HG03135 (cell line): ENCODE measurements at regions not wholly inside any gene's neighbourhood (a gene's known extent, or its start where the extent isn't known, plus 50 kb on each side); places are given as distances from the start of the nearest gene placed in this dataset.

Experiments used
- ATAC-seq: cut with Tn5 transposase; IDR thresholded peaks from one replicate; pipeline ENCODE4 v1.9.1; 2021; ENCODE audit warnings: mild to moderate bottlenecking, moderate library complexity; ENCODE audit not compliant: unreplicated experiment

DNA sequence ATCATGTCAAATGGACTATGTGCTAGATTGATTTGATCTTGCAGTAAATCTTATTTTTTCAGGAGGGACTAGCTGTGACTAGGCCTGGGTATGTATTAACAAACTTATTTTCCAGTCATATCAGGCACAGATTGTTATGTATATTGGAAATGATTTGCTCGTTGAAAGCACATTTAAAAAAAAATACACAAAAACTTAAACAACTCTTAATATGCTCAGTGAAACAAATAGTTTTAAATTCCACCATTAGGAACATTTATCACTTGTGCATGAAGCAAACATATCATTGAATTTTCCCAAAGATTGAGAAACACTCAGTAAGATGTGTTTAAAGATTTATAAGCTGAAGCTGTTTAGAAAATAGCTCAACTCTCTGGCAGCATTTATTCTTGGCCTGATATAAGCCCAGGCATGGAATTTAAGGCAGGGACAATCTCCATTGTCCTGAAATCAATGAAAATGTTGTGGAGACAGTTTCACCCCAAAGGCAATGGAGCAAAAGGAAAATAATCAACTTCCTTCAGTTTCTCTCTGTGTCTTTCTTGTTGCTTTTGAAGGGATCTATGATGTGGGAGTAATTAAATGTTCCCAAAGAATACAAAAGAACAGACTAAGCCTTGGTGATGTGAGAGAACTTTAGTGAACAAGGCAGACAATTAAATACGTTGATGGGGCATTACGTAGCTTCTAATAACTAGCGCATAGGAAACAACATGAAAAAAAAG lies 250.3 kb downstream of the GPR37 start:
- ATAC-seq = no peak

DNA sequence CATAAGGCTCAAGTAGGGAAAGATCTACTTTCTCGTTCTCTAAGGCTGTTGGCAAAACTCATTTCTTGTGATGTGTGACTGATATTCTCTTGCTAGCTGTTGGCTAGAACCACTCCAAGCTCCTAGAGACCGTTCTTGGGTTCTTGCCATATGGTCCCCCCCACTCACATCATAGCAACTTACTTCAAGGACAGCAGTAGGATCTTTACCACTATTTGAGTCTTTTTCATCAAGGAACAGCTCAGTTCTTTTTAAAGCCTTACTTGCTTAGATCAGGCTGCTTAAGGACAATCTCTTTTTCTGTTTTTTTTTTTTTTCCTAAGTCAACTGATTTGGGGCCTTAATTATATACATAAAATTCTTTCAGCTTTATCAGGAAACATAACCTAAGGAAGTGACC lies 251.1 kb downstream of the GPR37 start:
- ATAC-seq = no peak

DNA sequence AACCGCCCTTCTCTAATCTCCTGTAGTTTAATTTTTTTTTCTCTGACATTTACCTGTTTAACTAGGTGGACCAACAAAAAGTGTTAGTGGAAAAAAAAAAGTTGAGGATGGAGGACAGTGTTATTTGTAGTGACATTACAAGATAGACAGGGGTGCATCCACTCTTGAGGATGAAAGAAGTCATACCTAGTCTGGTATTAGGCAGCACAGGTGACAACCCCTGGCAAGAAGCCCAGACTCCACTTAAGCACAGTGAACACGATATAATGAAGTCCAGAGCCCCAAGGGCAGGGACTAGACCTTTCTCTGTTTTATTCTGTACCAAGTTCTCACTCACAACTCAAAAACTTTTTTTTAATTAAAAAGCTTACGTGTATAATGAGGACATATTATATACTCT lies 268.4 kb downstream of the GPR37 start:
- no peak for ATAC-seq

DNA sequence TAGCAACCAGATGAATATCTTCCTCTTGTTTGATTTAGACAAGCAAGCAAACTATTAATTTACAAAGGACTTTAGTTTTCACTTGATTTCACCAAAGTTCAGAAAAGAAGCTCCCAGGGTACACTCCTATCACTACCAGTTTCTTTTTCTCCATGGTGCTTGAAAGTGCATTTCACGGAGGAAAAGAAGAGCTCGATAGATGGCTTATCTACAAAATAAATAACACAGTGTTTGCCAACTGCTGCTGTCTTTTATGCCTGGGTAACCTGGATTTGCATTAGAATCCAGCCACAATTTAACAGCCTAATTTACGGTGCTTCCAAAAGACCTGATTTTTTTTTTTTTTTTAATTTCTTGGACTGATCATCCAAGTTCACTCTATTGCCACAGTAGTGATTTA lies 275.7 kb downstream of the GPR37 start:
- ATAC-seq = no peak

DNA sequence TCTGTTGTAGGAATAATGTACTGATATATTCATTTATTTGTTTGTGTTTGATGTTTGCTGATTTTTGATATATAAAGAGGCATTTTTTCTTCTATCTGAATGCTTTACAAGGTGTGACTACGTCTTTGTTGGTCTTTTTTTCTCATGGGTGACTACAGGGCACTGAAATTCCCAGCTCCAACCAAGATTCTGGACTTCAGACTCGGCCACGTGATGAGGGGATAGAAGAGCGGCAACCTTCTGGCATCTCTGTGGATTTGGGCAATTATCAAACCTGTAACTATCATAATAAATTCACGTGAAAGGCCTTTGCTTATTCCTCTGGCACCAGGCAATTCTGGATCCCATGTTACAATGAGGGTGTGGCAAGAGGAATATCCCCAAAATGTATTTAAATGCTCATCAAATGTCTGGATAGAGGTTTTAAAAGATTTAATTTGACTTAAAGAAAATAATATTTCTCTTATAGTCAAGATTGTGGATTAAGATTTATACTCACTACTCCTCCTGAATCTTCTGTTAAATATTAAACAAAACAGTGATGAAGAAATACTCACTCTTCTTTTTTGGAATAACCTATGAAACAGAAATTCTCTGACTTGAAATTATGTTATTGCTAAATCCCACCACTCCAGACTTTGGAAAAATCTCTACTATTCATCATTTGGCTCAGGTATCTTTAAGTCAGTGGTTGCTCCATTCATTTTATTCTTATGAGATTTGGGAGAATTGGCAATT lies 276.3 kb downstream of the GPR37 start:
- ATAC-seq = no peak

DNA sequence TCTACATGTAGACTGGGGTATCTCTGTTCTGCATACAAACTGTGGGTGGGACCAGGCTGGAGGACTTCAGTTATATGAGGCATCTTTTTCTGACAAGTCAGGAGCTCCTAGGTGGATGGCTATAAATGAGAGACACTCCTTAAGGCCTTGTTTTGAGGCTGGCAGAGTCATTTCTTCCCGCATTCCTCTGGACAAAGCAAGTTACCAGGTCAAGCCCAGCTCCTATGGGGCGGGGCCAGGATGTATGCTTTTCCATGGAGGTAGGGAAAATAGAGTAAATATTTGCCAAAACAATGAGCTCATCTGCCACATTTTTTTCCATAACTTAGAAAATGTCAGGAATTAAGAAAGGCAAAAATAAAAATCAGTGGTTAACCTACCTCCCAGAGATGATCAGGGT lies 283.4 kb downstream of the GPR37 start:
- no peak for ATAC-seq

DNA sequence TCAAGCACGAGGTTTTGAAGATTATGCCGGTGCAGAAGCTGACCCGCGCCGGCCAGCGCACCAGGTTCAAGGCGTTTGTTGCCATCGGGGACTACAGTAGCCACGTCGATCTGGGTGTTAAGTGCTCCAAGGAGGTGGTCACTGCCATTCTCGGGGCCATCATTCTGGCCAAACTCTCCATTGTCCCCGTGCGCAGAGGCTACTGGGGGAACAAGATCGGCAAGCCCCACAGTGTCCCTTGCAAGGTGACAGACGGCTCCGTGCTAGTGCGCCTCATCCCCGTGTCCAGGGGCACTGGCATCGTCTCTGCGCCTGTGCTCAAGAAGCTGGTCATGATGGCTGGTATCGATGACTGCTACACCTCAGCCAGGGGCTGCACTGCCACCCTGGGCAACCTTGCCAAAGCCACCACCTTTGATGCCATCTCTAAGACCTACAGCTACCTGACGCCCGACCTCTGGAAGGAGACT lies 284.7 kb downstream of the GPR37 start:
- no peak for ATAC-seq

DNA sequence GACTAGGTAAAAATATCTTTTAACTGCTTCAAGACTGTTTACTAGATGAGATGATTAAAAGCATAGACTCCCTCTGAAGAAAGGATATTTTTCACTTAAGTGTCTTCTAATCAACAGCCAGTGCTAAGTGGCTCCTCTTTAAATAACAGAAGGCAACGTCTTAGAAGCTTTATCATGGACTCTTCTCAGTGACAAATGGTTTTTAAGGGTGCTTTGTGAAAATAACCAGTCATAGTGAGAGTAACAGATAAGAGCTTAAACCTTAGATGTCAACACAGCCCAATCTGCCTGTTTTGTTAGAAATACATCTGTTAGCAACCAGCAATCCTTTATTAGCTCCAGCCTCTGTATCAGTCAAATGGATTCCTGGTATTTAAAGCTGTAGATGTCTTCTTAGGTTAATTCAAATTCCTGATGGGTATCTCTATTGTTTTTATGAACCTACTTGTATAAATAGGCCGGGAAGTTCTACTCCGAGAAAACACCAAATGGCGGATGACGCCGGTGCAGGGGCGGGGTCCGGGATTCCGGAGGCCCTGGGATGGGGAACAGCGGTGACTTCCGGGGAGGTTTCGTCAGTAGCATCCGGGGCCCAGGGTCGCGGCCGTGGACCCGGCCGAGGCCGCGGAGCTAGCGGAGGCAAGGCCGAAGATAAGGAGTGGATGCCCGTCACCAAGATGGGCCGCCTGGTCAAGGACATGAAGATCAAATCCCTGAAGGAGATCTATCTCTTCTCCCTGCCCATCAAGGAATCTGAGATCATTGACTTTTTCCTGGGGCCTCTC lies 285.4 kb downstream of the GPR37 start:
- ATAC-seq = no peak

DNA sequence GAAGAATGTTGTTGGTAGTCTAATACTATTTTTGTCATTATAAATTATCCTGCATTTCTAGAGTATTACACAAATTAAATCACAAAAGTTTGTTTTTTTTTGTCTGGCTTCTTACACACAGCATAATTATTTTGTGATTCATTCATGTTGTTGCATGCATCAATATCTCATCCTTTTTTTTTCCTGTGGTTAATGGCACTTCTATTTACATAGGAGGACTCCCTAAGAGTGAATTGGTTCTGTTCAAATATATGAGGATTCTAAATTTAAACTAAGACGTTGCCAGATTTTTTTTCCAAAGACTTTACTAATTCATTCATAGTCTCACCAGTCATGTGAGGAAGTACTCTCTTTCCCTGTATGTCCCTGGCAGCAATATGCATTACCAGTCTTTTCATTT lies 303.3 kb downstream of the GPR37 start:
- no peak for ATAC-seq

DNA sequence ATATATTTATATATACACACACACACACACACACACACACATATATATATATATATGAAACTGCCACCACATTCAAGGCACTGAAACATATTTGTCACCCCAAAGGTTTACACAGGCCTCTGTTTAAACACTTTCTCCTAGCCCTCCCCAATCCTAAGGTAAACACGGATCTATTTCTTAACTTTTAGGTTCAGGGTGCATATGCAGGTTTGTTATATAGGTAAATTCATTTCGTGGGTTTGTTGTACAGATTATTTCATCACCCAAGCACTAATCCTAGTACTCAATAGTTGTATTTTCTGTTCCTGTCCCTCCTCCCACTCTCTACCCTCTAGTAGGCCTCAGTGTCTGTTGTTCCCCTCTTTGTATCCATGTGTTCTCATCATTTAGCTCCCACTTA lies 305.0 kb downstream of the GPR37 start:
- ATAC-seq = no peak

DNA sequence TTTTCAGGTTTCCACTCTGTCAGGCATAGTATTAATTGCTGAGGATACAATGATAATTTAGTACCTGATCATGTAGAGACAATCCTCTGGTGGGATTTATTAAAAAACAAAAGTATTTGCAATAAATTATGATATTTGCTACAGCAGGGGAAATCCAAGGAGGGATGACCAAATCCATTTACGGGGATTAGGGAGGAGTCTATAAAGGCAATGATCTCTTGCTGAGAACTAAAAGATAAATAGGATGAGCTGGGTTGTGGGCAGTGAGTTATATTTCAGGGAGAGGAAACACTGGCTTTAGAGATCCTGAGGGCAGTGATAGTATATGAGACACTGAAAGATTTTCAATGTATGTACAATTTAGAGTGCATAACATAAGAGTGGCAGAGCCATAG lies 305.5 kb downstream of the GPR37 start:
- ATAC-seq = no peak

DNA sequence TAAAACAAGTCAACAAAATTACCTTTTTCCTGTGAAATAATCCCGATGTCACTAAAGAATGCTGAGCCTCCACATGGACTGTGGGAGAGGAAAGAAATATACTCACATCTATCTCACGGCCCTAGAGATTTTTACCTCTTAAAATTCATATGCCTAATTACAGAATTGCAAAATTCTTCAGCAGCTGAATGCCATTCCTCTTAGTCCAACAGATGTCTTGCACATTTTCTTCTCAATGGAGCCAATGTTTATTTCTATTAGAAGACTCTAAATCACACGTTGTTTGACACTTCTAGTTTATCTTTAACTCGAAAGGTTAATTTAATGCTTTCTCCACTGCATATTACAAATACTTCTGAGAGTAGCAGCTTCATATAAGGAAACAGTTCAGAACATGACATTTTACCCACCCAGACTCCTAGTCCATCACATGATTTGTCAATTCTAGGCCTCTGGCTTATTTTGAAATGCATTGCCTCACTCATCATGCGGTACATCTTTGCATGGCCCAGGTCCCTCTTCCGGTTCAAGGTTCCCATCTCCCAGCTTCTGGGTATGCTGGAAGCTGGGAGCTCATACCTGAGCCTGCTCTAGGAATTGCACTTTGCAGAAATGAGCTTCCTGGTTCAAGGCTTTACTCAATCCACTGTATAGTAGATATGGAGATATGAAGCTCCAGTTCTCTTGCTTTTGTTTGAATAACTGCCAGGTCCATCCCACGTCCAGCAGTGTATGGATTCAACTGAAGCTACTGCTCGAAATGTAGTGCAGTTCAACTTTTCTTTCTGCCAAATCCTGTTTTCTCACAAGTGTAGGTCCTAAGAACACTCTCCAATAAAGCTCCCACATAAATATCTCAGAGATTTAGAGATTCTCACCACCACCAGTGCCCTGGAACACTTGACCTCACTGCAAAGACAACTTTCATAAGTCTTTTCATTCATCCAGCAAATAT lies 306.2 kb downstream of the GPR37 start:
- no peak for ATAC-seq

DNA sequence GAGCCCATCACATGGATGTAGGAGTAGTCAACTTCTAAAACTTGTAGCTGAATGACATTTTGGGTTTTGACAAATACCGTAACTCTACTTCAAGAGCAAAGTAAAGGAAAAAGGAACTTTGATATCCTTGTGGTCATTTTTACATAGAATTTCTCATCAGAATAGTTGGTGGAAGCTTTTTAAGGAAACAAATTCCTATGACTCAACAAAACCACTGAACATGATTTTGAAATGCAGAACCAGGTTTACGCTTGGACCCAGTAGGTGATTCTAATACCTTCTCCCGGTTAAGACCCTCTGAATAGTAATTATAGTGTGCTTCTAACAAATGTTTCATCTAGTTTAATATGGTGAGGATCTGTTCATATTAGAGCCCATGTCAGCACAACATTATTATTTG lies 307.8 kb downstream of the GPR37 start:
- ATAC-seq = no peak

DNA sequence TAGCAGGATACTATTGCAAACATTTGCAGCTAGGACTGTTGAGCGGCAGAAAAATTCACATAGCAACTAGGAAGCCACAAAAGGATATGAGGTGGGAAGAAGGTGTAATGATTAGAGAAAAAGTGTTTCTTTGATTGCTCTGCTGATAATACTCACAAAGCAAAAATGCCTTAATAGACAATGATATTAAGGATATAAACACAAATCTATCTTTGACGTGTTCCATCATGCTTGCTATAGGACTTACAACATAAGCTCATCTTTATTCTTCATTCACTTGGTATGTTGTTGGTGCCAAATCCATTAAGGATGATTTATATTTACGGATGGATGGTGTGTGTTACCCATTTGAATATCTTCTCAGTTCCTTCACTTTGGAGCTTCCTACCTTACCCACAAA lies 309.3 kb downstream of the GPR37 start:
- ATAC-seq = no peak

DNA sequence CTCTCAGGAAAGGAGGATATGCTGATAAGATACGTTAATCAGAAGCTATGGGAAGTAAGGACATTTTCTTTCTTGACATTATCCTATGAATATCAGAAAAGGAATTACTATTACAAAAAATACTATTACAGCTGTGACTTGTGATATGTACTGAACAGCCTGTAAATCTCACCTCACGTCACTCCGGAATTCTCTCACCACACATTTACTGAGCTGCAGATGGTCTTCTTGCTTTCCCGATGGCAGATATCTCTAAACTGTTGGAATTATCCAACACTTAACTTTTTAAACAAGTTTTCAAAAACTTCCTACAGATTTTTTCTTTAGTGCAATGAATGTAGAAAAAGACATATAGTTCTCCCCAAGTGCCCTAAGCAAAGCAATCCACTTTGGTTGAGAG lies 313.4 kb downstream of the GPR37 start:
- no peak for ATAC-seq

DNA sequence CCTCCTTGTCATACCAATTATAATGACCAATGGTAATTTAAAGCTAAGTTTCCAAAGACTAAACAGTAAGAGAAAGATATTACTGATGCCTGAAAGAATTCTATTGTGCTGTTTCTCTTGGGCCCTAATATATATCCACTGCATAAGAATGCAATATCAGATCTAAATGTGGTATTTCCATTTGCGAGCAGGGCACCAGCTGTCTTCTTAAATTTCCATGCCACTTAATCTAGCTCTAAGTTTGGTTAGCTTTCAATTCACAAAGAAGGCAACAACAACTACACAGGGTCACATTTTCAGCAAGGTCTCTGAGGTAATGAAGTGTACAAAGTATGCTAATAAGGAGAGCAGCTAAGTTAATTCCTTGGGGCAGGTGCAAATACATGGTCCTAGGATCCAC lies 315.7 kb downstream of the GPR37 start:
- ATAC-seq = no peak

DNA sequence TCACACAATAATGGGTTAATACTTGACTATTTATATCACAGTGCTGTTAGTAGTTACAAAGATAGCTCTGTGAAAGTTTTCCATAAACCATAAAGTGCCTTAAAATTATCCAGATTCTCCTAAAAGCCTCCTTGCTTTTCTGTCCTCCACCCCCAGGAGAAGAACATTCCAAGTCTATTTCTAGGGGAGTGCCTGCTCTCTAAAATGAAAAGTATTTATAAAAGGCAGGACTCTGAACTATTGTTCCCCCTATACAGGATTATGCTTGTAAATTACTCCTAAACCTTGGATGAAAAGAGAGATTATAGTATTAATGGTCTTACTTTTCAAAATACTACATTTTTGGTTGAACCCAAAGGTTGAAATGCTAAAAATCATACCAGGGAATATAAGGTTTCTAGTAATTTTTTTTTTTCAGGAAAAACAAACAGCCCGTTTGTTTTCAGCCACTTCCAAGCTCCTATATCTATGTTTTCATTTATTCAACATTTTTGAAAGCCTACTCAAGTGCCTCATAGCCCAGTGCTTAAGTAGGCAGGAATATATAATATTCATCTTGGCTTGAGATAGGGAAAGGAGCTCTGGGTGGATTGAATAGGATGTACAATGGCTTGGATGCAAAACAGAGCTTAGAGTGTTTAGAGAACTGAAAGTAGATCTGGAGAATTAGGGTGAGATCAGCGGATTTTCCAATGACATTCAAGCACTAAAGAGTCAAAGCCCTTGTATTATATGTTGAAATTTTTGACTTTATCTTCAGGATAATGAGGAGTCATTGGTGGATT lies 320.7 kb downstream of the GPR37 start:
- ATAC-seq = no peak

DNA sequence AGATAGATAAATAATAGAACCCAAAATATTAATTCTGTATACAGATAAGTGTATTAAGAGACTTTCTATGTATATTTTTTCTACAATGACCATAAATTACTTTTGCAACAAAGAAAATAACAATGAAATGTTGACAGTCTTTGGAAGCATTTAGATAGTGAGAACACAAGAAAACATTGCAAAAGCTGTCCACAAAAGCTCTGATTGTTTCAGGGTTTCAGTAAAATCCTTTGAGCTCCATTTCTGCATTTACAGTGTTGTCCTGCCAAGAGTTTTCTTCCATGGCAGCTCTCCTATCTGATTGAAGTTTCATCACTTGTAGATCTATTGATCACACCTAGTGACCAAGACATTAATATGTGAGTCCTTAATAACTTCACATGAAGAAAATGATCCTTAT lies 321.8 kb downstream of the GPR37 start:
- no peak for ATAC-seq

DNA sequence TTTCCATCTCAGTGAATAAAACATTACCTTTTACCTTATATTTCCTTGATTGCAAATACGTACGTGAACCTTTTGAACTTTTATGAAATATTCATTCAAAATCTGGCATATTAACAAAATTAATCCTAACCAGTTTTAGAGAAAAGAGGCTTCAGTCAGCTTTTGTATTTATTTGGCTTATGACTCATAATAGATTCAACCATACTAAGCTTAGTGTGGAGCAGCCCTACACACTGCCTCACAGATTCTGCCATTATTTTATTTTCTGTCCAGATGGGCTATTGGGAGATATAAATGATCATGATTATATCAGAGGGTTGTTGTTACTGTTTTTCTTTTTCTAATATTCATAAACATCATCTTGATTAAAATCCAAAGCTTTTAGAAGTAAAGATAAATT lies 325.5 kb downstream of the GPR37 start:
- no peak for ATAC-seq

DNA sequence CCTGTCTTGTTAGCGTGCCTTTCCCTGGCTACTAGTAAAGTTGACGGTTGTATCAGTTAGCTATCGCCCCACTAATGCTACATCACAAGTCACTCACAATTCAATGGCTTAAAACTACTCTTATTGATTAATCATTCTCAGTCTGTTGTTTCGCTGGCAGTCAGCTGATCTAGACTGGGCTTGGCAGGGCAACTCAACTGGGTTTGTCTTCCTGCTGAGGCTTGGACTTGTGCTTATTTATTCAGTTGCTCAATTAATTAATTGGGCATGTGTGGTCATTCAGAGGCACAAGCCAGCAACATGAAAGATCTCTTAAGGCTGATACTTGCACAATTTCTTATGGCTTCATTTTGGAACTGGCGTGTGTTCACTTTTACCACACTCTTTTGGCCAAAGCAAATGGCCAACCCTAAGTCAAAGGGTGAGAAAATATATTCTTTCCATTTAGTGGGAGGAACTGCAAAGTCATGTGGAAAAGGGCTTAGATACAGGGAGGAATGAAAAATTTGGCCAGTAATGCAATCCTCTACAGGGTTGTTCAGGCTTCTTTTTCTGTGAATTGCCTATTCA lies 333.5 kb downstream of the GPR37 start:
- ATAC-seq = no peak
